Daoy (cell line): ENCODE measurements at regions not wholly inside any gene's neighbourhood (a gene's known extent, or its start where the extent isn't known, plus 50 kb on each side); places are given as distances from the start of the nearest gene placed in this dataset.
"Not testable (repeated sequence)": the region's sequence is repeated elsewhere in the genome, so short reads cannot be mapped to it uniquely, and the experiment has no call there.

Experiments
- DNase-seq: peaks from one replicate; pipeline ENCODE4 v3.0.0-alpha.2; 2015; ENCODE audit warnings: low read depth

GRCh38 chr6:58073263-58073662 lies 755.8 kb downstream of the PRIM2 start:
- no peak for DNase-seq

- DNase-seq, result not testable (repeated sequence)
Measured at GRCh38 chr6:58090067-58090466, 772.6 kb downstream of the PRIM2 start.

GRCh38 chr6:58097251-58097650 lies 779.8 kb downstream of the PRIM2 start:
- not testable (repeated sequence) for DNase-seq

GRCh38 chr6:58113960-58114359 lies 796.5 kb downstream of the PRIM2 start:
- DNase-seq, result no peak

GRCh38 chr6:58117162-58117561 lies 799.7 kb downstream of the PRIM2 start:
- not testable (repeated sequence) for DNase-seq

- DNase-seq, result not testable (repeated sequence)
Measured at GRCh38 chr6:58121616-58122015, 804.2 kb downstream of the PRIM2 start.

GRCh38 chr6:58123770-58124169 lies 806.3 kb downstream of the PRIM2 start:
- not testable (repeated sequence) for DNase-seq

GRCh38 chr6:58128549-58128948 lies 811.1 kb downstream of the PRIM2 start:
- DNase-seq, result not testable (repeated sequence)

GRCh38 chr6:58129098-58129497 lies 811.7 kb downstream of the PRIM2 start:
- DNase-seq, result not testable (repeated sequence)

GRCh38 chr6:58139746-58140145 lies 822.3 kb downstream of the PRIM2 start:
- DNase-seq, result not testable (repeated sequence)

GRCh38 chr6:58171025-58171424 lies 853.6 kb downstream of the PRIM2 start:
- not testable (repeated sequence) for DNase-seq

GRCh38 chr6:58181557-58182065 lies 864.2 kb downstream of the PRIM2 start:
- not testable (repeated sequence) for DNase-seq

GRCh38 chr6:58185300-58185699 lies 867.9 kb downstream of the PRIM2 start:
- not testable (repeated sequence) for DNase-seq

- not testable (repeated sequence) for DNase-seq
Measured at GRCh38 chr6:58193209-58193608, 875.8 kb downstream of the PRIM2 start.

- DNase-seq, result no peak
Measured at GRCh38 chr6:58198301-58198700, 880.9 kb downstream of the PRIM2 start.

GRCh38 chr6:58237124-58237523 lies 919.7 kb downstream of the PRIM2 start:
- not testable (repeated sequence) for DNase-seq

- not testable (repeated sequence) for DNase-seq
Measured at GRCh38 chr6:58238421-58238820, 921.0 kb downstream of the PRIM2 start.

GRCh38 chr6:58257625-58258024 lies 940.2 kb downstream of the PRIM2 start:
- not testable (repeated sequence) for DNase-seq

- no peak for DNase-seq
Measured at GRCh38 chr6:58290177-58290576, 972.7 kb downstream of the PRIM2 start.

- not testable (repeated sequence) for DNase-seq
Measured at GRCh38 chr6:58291319-58291718, 973.9 kb downstream of the PRIM2 start.

GRCh38 chr6:58307901-58308300 lies 990.5 kb downstream of the PRIM2 start:
- not testable (repeated sequence) for DNase-seq

GRCh38 chr6:58332108-58332507 lies 1014.7 kb downstream of the PRIM2 start:
- not testable (repeated sequence) for DNase-seq

GRCh38 chr6:58342287-58342686 lies 1024.9 kb downstream of the PRIM2 start:
- not testable (repeated sequence) for DNase-seq

- DNase-seq, result not testable (repeated sequence)
Measured at GRCh38 chr6:58347534-58347933, 1030.1 kb downstream of the PRIM2 start.
